Tibial nerve (tissue), 4 donors: ENCODE measurements at regions not wholly inside any gene's neighbourhood (a gene's known extent, or its start where the extent isn't known, plus 50 kb on each side); places are given as distances from the start of the nearest gene placed in this dataset.

Experiments
- DNase-seq, 2 donors: peaks; one replicate each; pipeline ENCODE4 v3.0.0-alpha.2; 2019; ENCODE audit warnings: low spot score in 2 of 2
- H3K27ac ChIP-seq, 4 donors: fragments of 200-600 bp; sonication (generic) in 3 of 4; one replicate each; pipeline ENCODE4 v1.5.1; 2017 to 2019; ENCODE audit warnings: mild to moderate bottlenecking in 1 of 4
- H3K27me3 ChIP-seq, 2 donors: fragments of 200-600 bp; sonication (generic) in 1 of 2; one replicate each; pipeline versions ENCODE4 v1.5.1 to v1.6.0; 2017 to 2019
- H3K36me3 ChIP-seq, 3 donors: fragments of 200-600 bp; sonication (generic); one replicate each; pipeline ENCODE4 v1.5.1; 2018 to 2019
- H3K4me1 ChIP-seq, 4 donors: fragments of 200-600 bp; sonication (generic) in 3 of 4; one replicate each; pipeline ENCODE4 v1.5.1; 2017 to 2019
- H3K4me3 ChIP-seq, 4 donors: fragments of 200-600 bp; sonication (generic) in 3 of 4; one replicate each; pipeline ENCODE4 v1.5.1; 2017 to 2019; ENCODE audit warnings: mild to moderate bottlenecking in 1 of 4, moderate library complexity in 1 of 4
- H3K9me3 ChIP-seq, 4 donors: fragments of 200-600 bp; sonication (generic) in 3 of 4; one replicate each; pipeline ENCODE4 v1.5.1; 2017 to 2019
- EP300 ChIP-seq, 2 donors: sonication (generic); formaldehyde crosslinking; IDR thresholded peaks; one replicate each; pipeline ENCODE4 v1.6.1; 2017; ENCODE audit warnings: antibody characterized with exemption in 2 of 2, mild to moderate bottlenecking in 1 of 2
- POLR2A ChIP-seq, 2 donors: fragments of 450-650 bp; IDR thresholded peaks; one replicate each; pipeline ENCODE4 v1.6.1; 2017; ENCODE audit warnings: antibody characterized with exemption in 2 of 2, mild to moderate bottlenecking in 2 of 2, moderate library complexity in 2 of 2
- WGBS, 2 donors: methylation state at CpG; one replicate each; pipeline ENCODE4 v1.1.5; 2018; 5-methylcytosine and 5-hydroxymethylcytosine counted together
- TF ChIP-seq, protein P1 (sequence below), 5 experiments: fragments of 200-600 bp in 3 of 5; fragments of 450-650 bp in 2 of 5; sonication (generic) in 3 of 5; IDR thresholded peaks; one replicate each; pipeline ENCODE4 v1.5.1; 2016 to 2019; ENCODE audit warnings: antibody characterized with exemption in 5 of 5, mild to moderate bottlenecking in 3 of 5, moderate library complexity in 2 of 5

DNA sequence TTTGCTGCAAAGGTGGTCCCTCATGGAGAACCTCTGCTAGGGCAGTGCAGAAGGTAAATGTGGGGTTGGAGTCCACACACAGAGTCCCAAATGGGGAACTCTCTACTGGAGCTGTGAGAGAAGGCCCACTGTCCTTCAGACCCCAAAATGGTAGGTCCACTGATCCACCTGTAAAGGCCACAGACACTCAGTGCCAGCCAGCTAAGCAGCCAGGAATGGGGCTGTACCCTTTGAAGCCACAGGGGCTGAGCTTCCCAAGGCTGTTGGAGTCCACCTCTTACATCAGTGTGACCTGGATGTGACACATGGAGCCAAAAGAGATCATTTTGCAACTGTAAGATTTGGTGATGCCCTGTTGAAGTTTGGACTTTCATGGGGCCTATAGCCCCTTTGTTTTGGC is 252.4 kb upstream of the GULP1 start:
- no peak overlapping the region for H3K4me3 ChIP-seq
- H3K36me3 ChIP-seq = no peaks in the 10 kb centered on the region
- no peak overlapping the region for H3K27ac ChIP-seq
- peaks cover 0 to 2% (median 0%) of the 10 kb centered on the region in 4 donors for H3K9me3 ChIP-seq
- TF ChIP-seq, protein P1, sequence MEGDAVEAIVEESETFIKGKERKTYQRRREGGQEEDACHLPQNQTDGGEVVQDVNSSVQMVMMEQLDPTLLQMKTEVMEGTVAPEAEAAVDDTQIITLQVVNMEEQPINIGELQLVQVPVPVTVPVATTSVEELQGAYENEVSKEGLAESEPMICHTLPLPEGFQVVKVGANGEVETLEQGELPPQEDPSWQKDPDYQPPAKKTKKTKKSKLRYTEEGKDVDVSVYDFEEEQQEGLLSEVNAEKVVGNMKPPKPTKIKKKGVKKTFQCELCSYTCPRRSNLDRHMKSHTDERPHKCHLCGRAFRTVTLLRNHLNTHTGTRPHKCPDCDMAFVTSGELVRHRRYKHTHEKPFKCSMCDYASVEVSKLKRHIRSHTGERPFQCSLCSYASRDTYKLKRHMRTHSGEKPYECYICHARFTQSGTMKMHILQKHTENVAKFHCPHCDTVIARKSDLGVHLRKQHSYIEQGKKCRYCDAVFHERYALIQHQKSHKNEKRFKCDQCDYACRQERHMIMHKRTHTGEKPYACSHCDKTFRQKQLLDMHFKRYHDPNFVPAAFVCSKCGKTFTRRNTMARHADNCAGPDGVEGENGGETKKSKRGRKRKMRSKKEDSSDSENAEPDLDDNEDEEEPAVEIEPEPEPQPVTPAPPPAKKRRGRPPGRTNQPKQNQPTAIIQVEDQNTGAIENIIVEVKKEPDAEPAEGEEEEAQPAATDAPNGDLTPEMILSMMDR (IDR thresholded peaks at IDR 0.05) = no peak
- TF ChIP-seq POLR2A (IDR thresholded peaks at IDR 0.05) = no peak
- TF ChIP-seq EP300 (IDR thresholded peaks at IDR 0.05) = no peak
- H3K4me1 ChIP-seq = no peaks in the 10 kb centered on the region
- H3K27me3 ChIP-seq = no peaks in the 10 kb centered on the region
- no peak for DNase-seq

DNA sequence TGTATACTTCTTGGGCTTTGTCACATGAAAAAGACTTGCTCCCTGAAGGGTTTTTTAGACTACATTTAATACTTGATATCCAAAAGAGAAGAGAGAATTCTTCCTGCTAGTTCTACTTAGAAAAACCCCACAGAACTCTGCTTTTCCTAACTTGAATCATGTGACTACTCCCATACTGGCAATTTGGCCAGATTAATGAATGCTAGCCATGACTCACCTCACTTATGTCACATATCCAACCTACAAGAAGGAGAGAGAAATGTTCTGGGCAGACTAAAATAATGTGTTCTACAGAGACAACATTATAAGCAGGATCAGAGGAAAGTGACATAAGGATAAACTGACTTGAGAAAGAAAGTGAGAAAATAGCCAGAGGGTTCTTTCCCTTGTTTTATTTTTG is 249.3 kb upstream of the GULP1 start:
- H3K27me3 ChIP-seq = no peaks in the 10 kb centered on the region
- H3K27ac ChIP-seq = no peak overlapping the region
- H3K9me3 ChIP-seq = peaks cover 0 to 6% (median 0%) of the 10 kb centered on the region in 4 donors
- no peak overlapping the region for H3K4me3 ChIP-seq
- H3K4me1 ChIP-seq = no peaks in the 10 kb centered on the region
- TF ChIP-seq POLR2A (IDR thresholded peaks at IDR 0.05) = no peak
- DNase-seq = no peak
- H3K36me3 ChIP-seq = no peaks in the 10 kb centered on the region

GRCh38 chr2:188045016-188045415 is 246.7 kb upstream of the GULP1 start:
- TF ChIP-seq EP300 (IDR thresholded peaks at IDR 0.05) (no peak), POLR2A (IDR thresholded peaks at IDR 0.05) (no peak)
- TF ChIP-seq, protein P1 (IDR thresholded peaks at IDR 0.05) = no peak
- DNase-seq = no peak
- no peak overlapping the region for H3K4me3 ChIP-seq
- H3K4me1 ChIP-seq = no peaks in the 10 kb centered on the region
- H3K27me3 ChIP-seq = no peaks in the 10 kb centered on the region
- H3K9me3 ChIP-seq = peaks cover 0 to 6% (median 0%) of the 10 kb centered on the region in 4 donors
- no peak overlapping the region for H3K27ac ChIP-seq
- H3K36me3 ChIP-seq = no peaks in the 10 kb centered on the region

- Histone ChIP-seq H3K36me3 (no peaks in the 10 kb centered on the region), H3K9me3 (peaks cover 0 to 6% (median 0%) of the 10 kb centered on the region in 4 donors), H3K27ac (no peak overlapping the region), H3K4me3 (no peak overlapping the region), H3K27me3 (no peaks in the 10 kb centered on the region), H3K4me1 (no peaks in the 10 kb centered on the region)
- 62 to 72% methylated on average over 3 of the region's 3 CpGs for WGBS, 2 donors
- no peak for DNase-seq
- TF ChIP-seq, protein P1 (IDR thresholded peaks at IDR 0.05) = no peak
- no peak for TF ChIP-seq POLR2A (IDR thresholded peaks at IDR 0.05)
- TF ChIP-seq EP300 (IDR thresholded peaks at IDR 0.05) = no peak
These were observed 245.2 kb upstream of the GULP1 start for GRCh38 chr2:188046437-188046836.

DNA sequence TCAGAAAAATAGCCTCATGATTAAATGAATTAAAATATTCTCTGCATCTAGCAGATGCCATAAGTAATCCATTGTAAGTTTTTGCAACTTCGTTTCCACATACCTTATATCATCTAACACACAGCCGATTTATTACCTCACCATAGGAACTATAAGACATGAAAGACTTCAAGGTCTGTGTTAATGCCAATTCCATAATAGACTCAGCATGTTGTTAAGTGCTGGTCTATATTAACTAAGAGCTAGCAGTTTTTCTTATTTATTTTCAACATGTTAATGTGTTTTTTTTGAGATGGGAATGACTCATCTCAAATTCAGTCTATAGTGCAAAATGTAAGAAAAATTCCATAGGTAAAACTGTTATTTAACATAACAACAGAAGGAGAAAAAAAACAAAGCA is 243.9 kb upstream of the GULP1 start:
- H3K36me3 ChIP-seq = no peaks in the 10 kb centered on the region
- H3K27ac ChIP-seq = no peak overlapping the region
- H3K9me3 ChIP-seq = peaks cover 0 to 6% (median 0%) of the 10 kb centered on the region in 4 donors
- H3K27me3 ChIP-seq = no peaks in the 10 kb centered on the region
- WGBS, 2 donors = 67 to 76% methylated on average over 2 of the region's 2 CpGs
- no peak for DNase-seq
- no peak overlapping the region for H3K4me3 ChIP-seq
- TF ChIP-seq EP300 (IDR thresholded peaks at IDR 0.05) = no peak
- no peak for TF ChIP-seq POLR2A (IDR thresholded peaks at IDR 0.05)
- TF ChIP-seq, protein P1 (IDR thresholded peaks at IDR 0.05) = no peak
- no peaks in the 10 kb centered on the region for H3K4me1 ChIP-seq

GRCh38 chr2:188050726-188051125 is 240.9 kb upstream of the GULP1 start:
- H3K4me3 ChIP-seq = no peak overlapping the region
- H3K27ac ChIP-seq = no peak overlapping the region
- H3K4me1 ChIP-seq = no peaks in the 10 kb centered on the region
- TF ChIP-seq EP300 (IDR thresholded peaks at IDR 0.05) = no peak
- TF ChIP-seq, protein P1 (IDR thresholded peaks at IDR 0.05) = no peak
- TF ChIP-seq POLR2A (IDR thresholded peaks at IDR 0.05) = no peak
- no peaks in the 10 kb centered on the region for H3K27me3 ChIP-seq
- no peaks in the 10 kb centered on the region for H3K9me3 ChIP-seq
- no peak for DNase-seq
- WGBS, 2 donors = 59 to 69% methylated on average over 2 of the region's 2 CpGs
- no peaks in the 10 kb centered on the region for H3K36me3 ChIP-seq
